Tibial nerve (tissue), 4 donors: ENCODE measurements at regions not wholly inside any gene's neighbourhood (a gene's known extent, or its start where the extent isn't known, plus 50 kb on each side); places are given as distances from the start of the nearest gene placed in this dataset.

ENCODE experiments used
- DNase-seq, 2 donors: peaks; one replicate each; pipeline ENCODE4 v3.0.0-alpha.2; 2019; ENCODE audit warnings: low spot score in 2 of 2
- H3K27ac ChIP-seq, 4 donors: fragments of 200-600 bp; sonication (generic) in 3 of 4; one replicate each; pipeline ENCODE4 v1.5.1; 2017 to 2019; ENCODE audit warnings: mild to moderate bottlenecking in 1 of 4
- H3K27me3 ChIP-seq, 2 donors: fragments of 200-600 bp; sonication (generic) in 1 of 2; one replicate each; pipeline versions ENCODE4 v1.5.1 to v1.6.0; 2017 to 2019
- H3K36me3 ChIP-seq, 3 donors: fragments of 200-600 bp; sonication (generic); one replicate each; pipeline ENCODE4 v1.5.1; 2018 to 2019
- H3K4me1 ChIP-seq, 4 donors: fragments of 200-600 bp; sonication (generic) in 3 of 4; one replicate each; pipeline ENCODE4 v1.5.1; 2017 to 2019
- H3K4me3 ChIP-seq, 4 donors: fragments of 200-600 bp; sonication (generic) in 3 of 4; one replicate each; pipeline ENCODE4 v1.5.1; 2017 to 2019; ENCODE audit warnings: mild to moderate bottlenecking in 1 of 4, moderate library complexity in 1 of 4
- H3K9me3 ChIP-seq, 4 donors: fragments of 200-600 bp; sonication (generic) in 3 of 4; one replicate each; pipeline ENCODE4 v1.5.1; 2017 to 2019
- EP300 ChIP-seq, 2 donors: sonication (generic); formaldehyde crosslinking; IDR thresholded peaks; one replicate each; pipeline ENCODE4 v1.6.1; 2017; ENCODE audit warnings: antibody characterized with exemption in 2 of 2, mild to moderate bottlenecking in 1 of 2
- POLR2A ChIP-seq, 2 donors: fragments of 450-650 bp; IDR thresholded peaks; one replicate each; pipeline ENCODE4 v1.6.1; 2017; ENCODE audit warnings: antibody characterized with exemption in 2 of 2, mild to moderate bottlenecking in 2 of 2, moderate library complexity in 2 of 2
- WGBS, 2 donors: methylation state at CpG; one replicate each; pipeline ENCODE4 v1.1.5; 2018; 5-methylcytosine and 5-hydroxymethylcytosine counted together
- TF ChIP-seq, protein P1 (sequence below), 5 experiments: fragments of 200-600 bp in 3 of 5; fragments of 450-650 bp in 2 of 5; sonication (generic) in 3 of 5; IDR thresholded peaks; one replicate each; pipeline ENCODE4 v1.5.1; 2016 to 2019; ENCODE audit warnings: antibody characterized with exemption in 5 of 5, mild to moderate bottlenecking in 3 of 5, moderate library complexity in 2 of 5

DNA sequence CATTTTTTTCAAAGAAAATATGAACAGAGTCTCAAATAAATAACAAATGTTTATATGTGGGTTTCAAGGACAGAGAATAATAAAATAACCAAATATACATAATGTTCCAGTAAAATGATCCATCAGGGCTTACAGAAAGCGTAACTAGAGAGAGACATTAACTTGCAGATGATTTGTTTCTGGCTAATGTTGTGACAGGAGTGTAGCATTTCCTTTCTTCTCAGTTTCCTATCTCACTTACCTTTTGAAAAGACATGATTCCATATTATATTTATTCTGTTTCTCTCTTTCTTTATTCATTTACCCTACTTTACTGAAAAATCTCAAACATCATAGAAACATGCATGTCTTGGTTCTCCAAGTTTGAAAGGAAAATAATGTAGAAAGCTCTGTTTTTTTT is 451.3 kb upstream of the CDH9 start:
- DNase-seq = no peak
- Histone ChIP-seq H3K27me3 (no peaks in the 10 kb centered on the region), H3K4me1 (no peaks in the 10 kb centered on the region), H3K9me3 (no peaks in the 10 kb centered on the region), H3K27ac (no peak overlapping the region), H3K36me3 (no peaks in the 10 kb centered on the region), H3K4me3 (no peak overlapping the region)
- TF ChIP-seq EP300 (IDR thresholded peaks at IDR 0.05) (no peak), POLR2A (IDR thresholded peaks at IDR 0.05) (no peak)
- TF ChIP-seq, protein P1, sequence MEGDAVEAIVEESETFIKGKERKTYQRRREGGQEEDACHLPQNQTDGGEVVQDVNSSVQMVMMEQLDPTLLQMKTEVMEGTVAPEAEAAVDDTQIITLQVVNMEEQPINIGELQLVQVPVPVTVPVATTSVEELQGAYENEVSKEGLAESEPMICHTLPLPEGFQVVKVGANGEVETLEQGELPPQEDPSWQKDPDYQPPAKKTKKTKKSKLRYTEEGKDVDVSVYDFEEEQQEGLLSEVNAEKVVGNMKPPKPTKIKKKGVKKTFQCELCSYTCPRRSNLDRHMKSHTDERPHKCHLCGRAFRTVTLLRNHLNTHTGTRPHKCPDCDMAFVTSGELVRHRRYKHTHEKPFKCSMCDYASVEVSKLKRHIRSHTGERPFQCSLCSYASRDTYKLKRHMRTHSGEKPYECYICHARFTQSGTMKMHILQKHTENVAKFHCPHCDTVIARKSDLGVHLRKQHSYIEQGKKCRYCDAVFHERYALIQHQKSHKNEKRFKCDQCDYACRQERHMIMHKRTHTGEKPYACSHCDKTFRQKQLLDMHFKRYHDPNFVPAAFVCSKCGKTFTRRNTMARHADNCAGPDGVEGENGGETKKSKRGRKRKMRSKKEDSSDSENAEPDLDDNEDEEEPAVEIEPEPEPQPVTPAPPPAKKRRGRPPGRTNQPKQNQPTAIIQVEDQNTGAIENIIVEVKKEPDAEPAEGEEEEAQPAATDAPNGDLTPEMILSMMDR (IDR thresholded peaks at IDR 0.05) = no peak
- WGBS, 2 donors = 78 to 85% methylated on average over 1 of the region's 1 CpG

- TF ChIP-seq POLR2A (IDR thresholded peaks at IDR 0.05) = no peak
- TF ChIP-seq EP300 (IDR thresholded peaks at IDR 0.05) = no peak
- TF ChIP-seq, protein P1 (IDR thresholded peaks at IDR 0.05) = no peak
- H3K9me3 ChIP-seq = peaks cover 0 to 2% (median 0%) of the 10 kb centered on the region in 4 donors
- H3K4me1 ChIP-seq = no peaks in the 10 kb centered on the region
- DNase-seq = no peak
- H3K27ac ChIP-seq = no peak overlapping the region
- H3K27me3 ChIP-seq = no peaks in the 10 kb centered on the region
- no peak overlapping the region for H3K4me3 ChIP-seq
- no peaks in the 10 kb centered on the region for H3K36me3 ChIP-seq
- WGBS, 2 donors = 87 to 93% methylated on average over 1 of the region's 1 CpG
Measured at GRCh38 chr5:27482663-27483062, 444.3 kb upstream of the CDH9 start.

- 66 to 69% methylated on average over 4 of the region's 4 CpGs for WGBS, 2 donors
- no peak for DNase-seq
- TF ChIP-seq, protein P1 (IDR thresholded peaks at IDR 0.05) = no peak
- no peak for TF ChIP-seq EP300 (IDR thresholded peaks at IDR 0.05)
- TF ChIP-seq POLR2A (IDR thresholded peaks at IDR 0.05) = no peak
- Histone ChIP-seq H3K4me3 (no peak overlapping the region), H3K27ac (no peak overlapping the region), H3K27me3 (no peaks in the 10 kb centered on the region), H3K36me3 (no peaks in the 10 kb centered on the region), H3K4me1 (no peaks in the 10 kb centered on the region), H3K9me3 (peaks cover 0 to 23% (median 0%) of the 10 kb centered on the region in 4 donors)
Measured at GRCh38 chr5:27479859-27480258, 441.5 kb upstream of the CDH9 start.

DNA sequence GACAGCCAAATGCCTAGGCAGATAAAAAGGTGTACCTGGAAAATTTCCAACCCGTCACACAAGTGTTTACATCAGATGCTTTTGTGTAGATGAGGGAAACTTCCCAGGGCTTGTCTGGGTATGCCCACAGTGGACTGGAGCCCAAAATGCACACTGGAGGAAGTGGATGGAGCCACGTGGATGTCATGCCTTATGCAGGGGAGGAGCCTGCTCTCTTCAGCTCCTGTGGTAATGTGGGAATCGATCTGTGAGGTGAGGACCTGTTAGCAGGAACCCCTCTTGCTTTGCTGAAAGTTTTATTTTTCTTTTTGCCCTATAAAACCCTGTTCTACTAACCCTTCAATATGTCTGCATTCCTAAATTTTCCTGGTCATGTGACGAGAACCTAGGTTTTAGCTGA is 439.2 kb upstream of the CDH9 start:
- H3K9me3 ChIP-seq = peaks cover 0 to 23% (median 0%) of the 10 kb centered on the region in 4 donors

DNA sequence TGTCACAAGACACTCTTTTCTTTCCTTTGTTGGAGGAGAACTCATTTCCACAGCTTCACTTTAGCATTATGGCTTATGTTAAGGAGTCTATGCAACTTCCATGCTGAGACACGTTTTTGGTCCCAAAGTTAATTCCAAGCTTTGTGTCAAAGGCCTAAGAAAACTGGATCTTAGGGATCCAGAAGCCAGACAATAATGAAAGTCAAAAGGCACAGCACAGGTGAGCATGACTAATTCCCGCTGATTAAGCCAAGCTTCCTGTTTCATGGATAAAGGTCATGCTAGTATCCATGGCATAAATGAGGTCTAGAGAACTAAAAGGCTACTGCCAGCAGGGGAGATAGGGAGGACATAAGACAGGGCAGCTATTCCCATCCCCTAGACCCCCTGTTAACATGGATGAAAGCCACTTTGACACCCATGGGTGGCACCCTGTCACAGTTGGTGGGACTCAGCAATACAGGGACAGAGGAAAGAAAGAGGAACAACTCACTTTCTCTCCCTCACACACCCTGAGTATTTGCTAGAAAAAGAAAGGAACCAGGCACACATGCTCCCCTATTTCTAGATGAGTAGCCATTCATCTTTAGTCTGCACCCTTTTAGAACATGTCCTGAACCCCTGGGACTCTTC is 438.1 kb upstream of the CDH9 start:
- Histone ChIP-seq H3K4me3 (no peak overlapping the region), H3K4me1 (no peaks in the 10 kb centered on the region), H3K27me3 (no peaks in the 10 kb centered on the region), H3K27ac (no peak overlapping the region), H3K9me3 (peaks cover 0 to 23% (median 0%) of the 10 kb centered on the region in 4 donors), H3K36me3 (no peaks in the 10 kb centered on the region)
- TF ChIP-seq, protein P1 (IDR thresholded peaks at IDR 0.05) = no peak
- TF ChIP-seq EP300 (IDR thresholded peaks at IDR 0.05) (no peak), POLR2A (IDR thresholded peaks at IDR 0.05) (no peak)
- DNase-seq = no peak
- WGBS, 2 donors = 86 to 96% methylated on average over 2 of the region's 2 CpGs

More for the DNA sequence above, 439.2 kb upstream of the CDH9 start:
- no peaks in the 10 kb centered on the region for H3K27me3 ChIP-seq
- 75 to 82% methylated on average over 4 of the region's 4 CpGs for WGBS, 2 donors
- no peak overlapping the region for H3K4me3 ChIP-seq
- H3K36me3 ChIP-seq = no peaks in the 10 kb centered on the region
- DNase-seq = no peak
- H3K4me1 ChIP-seq = no peaks in the 10 kb centered on the region
- no peak overlapping the region for H3K27ac ChIP-seq
- TF ChIP-seq POLR2A (IDR thresholded peaks at IDR 0.05) (no peak), EP300 (IDR thresholded peaks at IDR 0.05) (no peak)
- TF ChIP-seq, protein P1 (IDR thresholded peaks at IDR 0.05) = no peak
